ENCODE measurements at regions not wholly inside any gene's neighbourhood (a gene's known extent, or its start where the extent isn't known, plus 50 kb on each side); places are given as distances from the start of the nearest gene placed in this dataset.

DNA sequence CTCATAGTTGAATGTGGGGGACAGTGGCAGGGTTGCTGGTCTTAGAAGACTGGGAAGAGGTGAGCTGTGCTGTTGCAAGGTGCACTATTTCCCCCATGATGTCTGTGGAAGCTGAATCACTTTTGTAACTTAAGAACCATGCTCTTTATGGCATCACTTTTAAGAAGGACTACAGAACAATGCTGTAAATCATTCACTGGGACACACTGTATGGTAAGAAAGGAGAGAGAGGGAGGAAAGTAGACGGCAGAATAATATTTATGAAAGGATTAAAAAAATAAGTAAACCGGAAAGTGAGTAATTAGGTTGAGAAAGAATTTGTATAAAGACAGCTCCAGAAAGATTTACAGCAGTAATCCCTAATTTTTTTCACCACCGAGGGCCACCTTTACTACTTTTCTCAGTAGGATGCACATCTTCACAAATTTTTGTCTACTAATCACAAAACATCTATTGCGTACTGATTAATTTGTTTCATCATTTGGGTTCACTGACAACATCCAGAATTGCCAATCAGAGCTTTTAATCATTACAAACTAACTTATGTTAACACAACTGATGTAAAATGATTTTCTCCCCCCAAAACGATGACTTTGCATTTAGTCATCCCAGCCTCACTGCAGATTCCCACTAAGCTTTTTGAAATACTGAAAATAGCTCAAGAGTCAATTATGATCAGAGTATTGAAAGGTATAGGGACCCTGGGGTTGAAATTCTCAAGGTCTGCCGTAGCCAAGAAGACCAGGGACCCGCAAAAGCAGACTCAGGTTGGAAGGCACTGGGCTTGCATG lies 560.7 kb upstream of the NOX3 start:
- no peak overlapping the region for H3K9ac ChIP-seq (ENCODE audit: control insufficient read depth, extremely low read depth, insufficient read depth, low read length)
- H4K20me1 ChIP-seq (ENCODE audit: control insufficient read depth, extremely low read depth, insufficient read depth, low read length): no peaks in the 10 kb centered on the region
- H3K27ac ChIP-seq (ENCODE audit: control insufficient read depth, insufficient read depth, low read length): no peak overlapping the region
- dilution Hi-C loops (cut with MboI; ENCODE audit: extremely low pct_ligation_motif_present, low sequenced_read_pairs): no loop called here
- DNase-seq (ENCODE audit: low read depth, low spot score) (no peak), FAIRE-seq (no peak)
- H3K9me3 ChIP-seq (ENCODE audit: control insufficient read depth, low read depth, low read length): no peaks in the 10 kb centered on the region
- TF ChIP-seq, protein P1, sequence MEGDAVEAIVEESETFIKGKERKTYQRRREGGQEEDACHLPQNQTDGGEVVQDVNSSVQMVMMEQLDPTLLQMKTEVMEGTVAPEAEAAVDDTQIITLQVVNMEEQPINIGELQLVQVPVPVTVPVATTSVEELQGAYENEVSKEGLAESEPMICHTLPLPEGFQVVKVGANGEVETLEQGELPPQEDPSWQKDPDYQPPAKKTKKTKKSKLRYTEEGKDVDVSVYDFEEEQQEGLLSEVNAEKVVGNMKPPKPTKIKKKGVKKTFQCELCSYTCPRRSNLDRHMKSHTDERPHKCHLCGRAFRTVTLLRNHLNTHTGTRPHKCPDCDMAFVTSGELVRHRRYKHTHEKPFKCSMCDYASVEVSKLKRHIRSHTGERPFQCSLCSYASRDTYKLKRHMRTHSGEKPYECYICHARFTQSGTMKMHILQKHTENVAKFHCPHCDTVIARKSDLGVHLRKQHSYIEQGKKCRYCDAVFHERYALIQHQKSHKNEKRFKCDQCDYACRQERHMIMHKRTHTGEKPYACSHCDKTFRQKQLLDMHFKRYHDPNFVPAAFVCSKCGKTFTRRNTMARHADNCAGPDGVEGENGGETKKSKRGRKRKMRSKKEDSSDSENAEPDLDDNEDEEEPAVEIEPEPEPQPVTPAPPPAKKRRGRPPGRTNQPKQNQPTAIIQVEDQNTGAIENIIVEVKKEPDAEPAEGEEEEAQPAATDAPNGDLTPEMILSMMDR (optimal IDR thresholded peaks at IDR 0.05 in 1 of 3, IDR thresholded peaks at IDR 0.05 in 1 of 3, conservative IDR thresholded peaks at IDR 0.05 in 1 of 3; ENCODE audit: extremely low read depth in 1 of 3, insufficient read depth in 2 of 3, low read length in 3 of 3): no peak
- TF ChIP-seq EZH2 (IDR thresholded peaks at IDR 0.05; ENCODE audit: low read length): no peak
- no peak overlapping the region for H3K4me3 ChIP-seq (ENCODE audit: control insufficient read depth in 2 of 3, extremely low read depth in 1 of 3, insufficient read depth in 2 of 3, low read depth in 1 of 3, low read length in 3 of 3)
- H3K9me1 ChIP-seq (ENCODE audit: control insufficient read depth, extremely low read depth, insufficient read depth, low read length): no peaks in the 10 kb centered on the region
- no peaks in the 10 kb centered on the region for H3K4me1 ChIP-seq (ENCODE audit: control insufficient read depth, extremely low read depth, insufficient read depth, low read length)
- H3K79me2 ChIP-seq (ENCODE audit: control insufficient read depth, insufficient read depth, low read length): no peaks in the 10 kb centered on the region
- no peak overlapping the region for H3K4me2 ChIP-seq (ENCODE audit: control insufficient read depth, extremely low read depth, insufficient read depth, low read depth, low read length)
- H2AFZ ChIP-seq (ENCODE audit: control insufficient read depth, low read length): no peak overlapping the region
- H3K27me3 ChIP-seq (ENCODE audit: control insufficient read depth, extremely low read depth, insufficient read depth, low read length): no peaks in the 10 kb centered on the region
- no peaks in the 10 kb centered on the region for H3K36me3 ChIP-seq (ENCODE audit: control insufficient read depth in 2 of 2, extremely low read depth in 1 of 2, insufficient read depth in 2 of 2, low read length in 2 of 2)

DNA sequence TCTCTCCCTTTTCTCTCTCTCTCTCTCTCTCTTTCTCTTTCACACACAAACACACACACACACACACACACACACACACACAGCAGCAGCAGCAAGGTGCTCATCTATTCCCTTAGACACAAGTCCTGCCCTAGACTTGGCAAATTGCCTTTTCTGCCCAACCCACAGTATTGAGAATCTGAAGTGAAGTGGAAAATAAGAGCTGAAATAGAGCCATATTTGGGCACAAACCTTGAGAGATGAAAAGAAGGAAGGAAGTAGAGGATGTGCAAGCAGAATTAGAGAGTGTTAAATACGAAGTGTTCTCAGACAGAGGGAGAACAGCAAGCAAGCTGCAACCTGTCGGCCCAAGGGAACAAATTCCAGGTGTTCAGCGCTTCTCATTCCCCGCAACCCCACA lies 557.5 kb upstream of the NOX3 start:
- H3K4me3 ChIP-seq (ENCODE audit: control insufficient read depth in 2 of 3, extremely low read depth in 1 of 3, insufficient read depth in 2 of 3, low read depth in 1 of 3, low read length in 3 of 3): no peak overlapping the region
- no peaks in the 10 kb centered on the region for H4K20me1 ChIP-seq (ENCODE audit: control insufficient read depth, extremely low read depth, insufficient read depth, low read length)
- H3K27ac ChIP-seq (ENCODE audit: control insufficient read depth, insufficient read depth, low read length): no peak overlapping the region
- no peak for DNase-seq (ENCODE audit: low read depth, low spot score)
- no peak overlapping the region for H3K4me2 ChIP-seq (ENCODE audit: control insufficient read depth, extremely low read depth, insufficient read depth, low read depth, low read length)
- no peaks in the 10 kb centered on the region for H3K36me3 ChIP-seq (ENCODE audit: control insufficient read depth in 2 of 2, extremely low read depth in 1 of 2, insufficient read depth in 2 of 2, low read length in 2 of 2)
- no peaks in the 10 kb centered on the region for H3K27me3 ChIP-seq (ENCODE audit: control insufficient read depth, extremely low read depth, insufficient read depth, low read length)
- no peak overlapping the region for H3K9ac ChIP-seq (ENCODE audit: control insufficient read depth, extremely low read depth, insufficient read depth, low read length)
- FAIRE-seq: no peak
- H2AFZ ChIP-seq (ENCODE audit: control insufficient read depth, low read length): no peak overlapping the region
- H3K4me1 ChIP-seq (ENCODE audit: control insufficient read depth, extremely low read depth, insufficient read depth, low read length): no peaks in the 10 kb centered on the region
- no peaks in the 10 kb centered on the region for H3K9me1 ChIP-seq (ENCODE audit: control insufficient read depth, extremely low read depth, insufficient read depth, low read length)
- no peaks in the 10 kb centered on the region for H3K79me2 ChIP-seq (ENCODE audit: control insufficient read depth, insufficient read depth, low read length)
- dilution Hi-C loops (cut with MboI; ENCODE audit: extremely low pct_ligation_motif_present, low sequenced_read_pairs): no loop called here
- TF ChIP-seq, protein P1 (optimal IDR thresholded peaks at IDR 0.05 in 1 of 3, IDR thresholded peaks at IDR 0.05 in 1 of 3, conservative IDR thresholded peaks at IDR 0.05 in 1 of 3; ENCODE audit: extremely low read depth in 1 of 3, insufficient read depth in 2 of 3, low read length in 3 of 3): no peak
- no peak for TF ChIP-seq EZH2 (IDR thresholded peaks at IDR 0.05; ENCODE audit: low read length)
- H3K9me3 ChIP-seq (ENCODE audit: control insufficient read depth, low read depth, low read length): no peaks in the 10 kb centered on the region

All from keratinocyte (primary cell).